Activated T-cell treated with anti-CD3 and anti-CD28 coated beads, Interleukin-2, amount 50 U/mL, for 24 hours (primary cell): ENCODE measurements at regions not wholly inside any gene's neighbourhood (a gene's known extent, or its start where the extent isn't known, plus 50 kb on each side); places are given as distances from the start of the nearest gene placed in this dataset.
A peak's percentile ranks its signal among the peaks of the same experiment; 100 is the strongest.

Experiments used
- DNase-seq: peaks from one replicate; pipeline ENCODE4 v3.0.0-alpha.2; 2020
- H3K27ac Mint-ChIP-seq: 2 replicates; pipeline ENCODE4 v1.8.0; 2020; ENCODE audit warnings: mild to moderate bottlenecking, mixed read lengths
- H3K27me3 Mint-ChIP-seq: 2 replicates; pipeline ENCODE4 v1.8.0; 2020; ENCODE audit warnings: mixed read lengths
- H3K36me3 Mint-ChIP-seq: 2 replicates; pipeline ENCODE4 v1.8.0; 2020; ENCODE audit warnings: low read depth, mixed read lengths
- H3K4me1 Mint-ChIP-seq: 2 replicates; pipeline ENCODE4 v1.8.0; 2020; ENCODE audit warnings: low read depth, mixed read lengths
- H3K4me3 Mint-ChIP-seq: 2 replicates; pipeline ENCODE4 v1.8.0; 2020; ENCODE audit warnings: mild to moderate bottlenecking, moderate library complexity, mixed read lengths
- H3K9me3 Mint-ChIP-seq: 2 replicates; pipeline ENCODE4 v1.8.0; 2020; ENCODE audit warnings: mixed read lengths

- H3K36me3 Mint-ChIP-seq: peaks cover 34% of the 10 kb centered on the region
- H3K9me3 Mint-ChIP-seq: peaks cover 4% of the 10 kb centered on the region
- peaks cover 99% of the 10 kb centered on the region for H3K4me1 Mint-ChIP-seq
- no peaks in the 10 kb centered on the region for H3K27me3 Mint-ChIP-seq
- peak overlapping the region; percentile 98 for H3K27ac Mint-ChIP-seq
- peak; percentile 64 for DNase-seq
- H3K4me3 Mint-ChIP-seq: peak overlapping the region; percentile 81
Measured at GRCh38 chr11:128291007-128291406, 296.4 kb downstream of the ETS1 start.

GRCh38 chr11:128290106-128290840 is 297.1 kb downstream of the ETS1 start:
- H3K4me1 Mint-ChIP-seq: peaks cover 100% of the 10 kb centered on the region
- peak overlapping the region; percentile 98 for H3K27ac Mint-ChIP-seq
- H3K27me3 Mint-ChIP-seq: no peaks in the 10 kb centered on the region
- peaks cover 28% of the 10 kb centered on the region for H3K36me3 Mint-ChIP-seq
- H3K9me3 Mint-ChIP-seq: peaks cover 3% of the 10 kb centered on the region
- H3K4me3 Mint-ChIP-seq: peak overlapping the region; percentile 81
- peak; percentile 85 for DNase-seq

- H3K27me3 Mint-ChIP-seq: no peaks in the 10 kb centered on the region
- DNase-seq: no peak
- no peaks in the 10 kb centered on the region for H3K9me3 Mint-ChIP-seq
- peaks cover 100% of the 10 kb centered on the region for H3K4me1 Mint-ChIP-seq
- peaks cover 17% of the 10 kb centered on the region for H3K36me3 Mint-ChIP-seq
- peak overlapping the region; percentile 81 for H3K4me3 Mint-ChIP-seq
- peak overlapping the region; percentile 98 for H3K27ac Mint-ChIP-seq
Measured at GRCh38 chr11:128289048-128289447, 298.3 kb downstream of the ETS1 start.

- Mint-ChIP-seq H3K27me3 (no peaks in the 10 kb centered on the region), H3K4me3 (peak overlapping the region; percentile 81), H3K4me1 (peaks cover 96% of the 10 kb centered on the region), H3K27ac (peak overlapping the region; percentile 98), H3K9me3 (no peaks in the 10 kb centered on the region), H3K36me3 (peaks cover 11% of the 10 kb centered on the region)
- no peak for DNase-seq
Measured at GRCh38 chr11:128288368-128288767, 299.0 kb downstream of the ETS1 start.

- H3K27ac Mint-ChIP-seq: peak overlapping the region; percentile 81
- no peaks in the 10 kb centered on the region for H3K27me3 Mint-ChIP-seq
- DNase-seq: no peak
- no peaks in the 10 kb centered on the region for H3K36me3 Mint-ChIP-seq
- H3K4me3 Mint-ChIP-seq: peak overlapping the region; percentile 13
- peaks cover 68% of the 10 kb centered on the region for H3K4me1 Mint-ChIP-seq
- H3K9me3 Mint-ChIP-seq: no peaks in the 10 kb centered on the region
Measured at GRCh38 chr11:128285321-128285720, 302.0 kb downstream of the ETS1 start.

- no peak for DNase-seq
- Mint-ChIP-seq H3K4me1 (peaks cover 61% of the 10 kb centered on the region), H3K36me3 (no peaks in the 10 kb centered on the region), H3K4me3 (peak overlapping the region; percentile 13), H3K9me3 (no peaks in the 10 kb centered on the region), H3K27ac (peak overlapping the region; percentile 81), H3K27me3 (no peaks in the 10 kb centered on the region)
Measured at GRCh38 chr11:128284634-128285033, 302.7 kb downstream of the ETS1 start.

GRCh38 chr11:128283451-128283850 is 303.9 kb downstream of the ETS1 start:
- Mint-ChIP-seq H3K36me3 (no peaks in the 10 kb centered on the region), H3K9me3 (no peaks in the 10 kb centered on the region), H3K27me3 (no peaks in the 10 kb centered on the region), H3K27ac (no peak overlapping the region), H3K4me3 (no peak overlapping the region), H3K4me1 (peaks cover 51% of the 10 kb centered on the region)
- no peak for DNase-seq

GRCh38 chr11:128282053-128282452 is 305.3 kb downstream of the ETS1 start:
- no peaks in the 10 kb centered on the region for H3K9me3 Mint-ChIP-seq
- H3K27me3 Mint-ChIP-seq: no peaks in the 10 kb centered on the region
- H3K36me3 Mint-ChIP-seq: no peaks in the 10 kb centered on the region
- no peak overlapping the region for H3K4me3 Mint-ChIP-seq
- no peak overlapping the region for H3K27ac Mint-ChIP-seq
- DNase-seq: no peak
- peaks cover 44% of the 10 kb centered on the region for H3K4me1 Mint-ChIP-seq

- Mint-ChIP-seq H3K27me3 (no peaks in the 10 kb centered on the region), H3K9me3 (no peaks in the 10 kb centered on the region), H3K4me1 (peaks cover 22% of the 10 kb centered on the region), H3K27ac (no peak overlapping the region), H3K4me3 (no peak overlapping the region), H3K36me3 (no peaks in the 10 kb centered on the region)
- no peak for DNase-seq
Measured at GRCh38 chr11:128279866-128280265, 307.5 kb downstream of the ETS1 start.

- Mint-ChIP-seq H3K36me3 (no peaks in the 10 kb centered on the region), H3K27ac (no peak overlapping the region), H3K4me1 (peaks cover 40% of the 10 kb centered on the region), H3K9me3 (no peaks in the 10 kb centered on the region), H3K4me3 (no peak overlapping the region), H3K27me3 (no peaks in the 10 kb centered on the region)
- DNase-seq: no peak
Measured at GRCh38 chr11:128273736-128274135, 313.6 kb downstream of the ETS1 start.

- peaks cover 30% of the 10 kb centered on the region for H3K4me1 Mint-ChIP-seq
- no peaks in the 10 kb centered on the region for H3K27me3 Mint-ChIP-seq
- H3K9me3 Mint-ChIP-seq: no peaks in the 10 kb centered on the region
- no peak overlapping the region for H3K27ac Mint-ChIP-seq
- no peaks in the 10 kb centered on the region for H3K36me3 Mint-ChIP-seq
- no peak for DNase-seq
- no peak overlapping the region for H3K4me3 Mint-ChIP-seq
Measured at GRCh38 chr11:128271401-128271800, 316.0 kb downstream of the ETS1 start.

GRCh38 chr11:128269466-128269865 is 317.9 kb downstream of the ETS1 start:
- H3K27me3 Mint-ChIP-seq: no peaks in the 10 kb centered on the region
- no peak overlapping the region for H3K4me3 Mint-ChIP-seq
- H3K27ac Mint-ChIP-seq: no peak overlapping the region
- DNase-seq: no peak
- H3K4me1 Mint-ChIP-seq: peaks cover 30% of the 10 kb centered on the region
- no peaks in the 10 kb centered on the region for H3K36me3 Mint-ChIP-seq
- H3K9me3 Mint-ChIP-seq: no peaks in the 10 kb centered on the region

- Mint-ChIP-seq H3K27me3 (no peaks in the 10 kb centered on the region), H3K36me3 (no peaks in the 10 kb centered on the region), H3K9me3 (no peaks in the 10 kb centered on the region), H3K4me3 (no peak overlapping the region), H3K27ac (no peak overlapping the region), H3K4me1 (peaks cover 12% of the 10 kb centered on the region)
- no peak for DNase-seq
Measured at GRCh38 chr11:128266893-128267292, 320.5 kb downstream of the ETS1 start.

GRCh38 chr11:128262463-128263345 is 324.7 kb downstream of the ETS1 start:
- Mint-ChIP-seq H3K4me3 (no peak overlapping the region), H3K27ac (no peak overlapping the region), H3K9me3 (no peaks in the 10 kb centered on the region), H3K27me3 (no peaks in the 10 kb centered on the region), H3K4me1 (peaks cover 1% of the 10 kb centered on the region), H3K36me3 (no peaks in the 10 kb centered on the region)
- no peak for DNase-seq

GRCh38 chr11:128261011-128261421 is 326.3 kb downstream of the ETS1 start:
- Mint-ChIP-seq H3K4me3 (no peak overlapping the region), H3K4me1 (peaks cover 1% of the 10 kb centered on the region), H3K9me3 (no peaks in the 10 kb centered on the region), H3K36me3 (no peaks in the 10 kb centered on the region), H3K27me3 (no peaks in the 10 kb centered on the region), H3K27ac (no peak overlapping the region)
- no peak for DNase-seq
